ENCODE measurements at regions not wholly inside any gene's neighbourhood (a gene's known extent, or its start where the extent isn't known, plus 50 kb on each side); places are given as distances from the start of the nearest gene placed in this dataset.

DNA sequence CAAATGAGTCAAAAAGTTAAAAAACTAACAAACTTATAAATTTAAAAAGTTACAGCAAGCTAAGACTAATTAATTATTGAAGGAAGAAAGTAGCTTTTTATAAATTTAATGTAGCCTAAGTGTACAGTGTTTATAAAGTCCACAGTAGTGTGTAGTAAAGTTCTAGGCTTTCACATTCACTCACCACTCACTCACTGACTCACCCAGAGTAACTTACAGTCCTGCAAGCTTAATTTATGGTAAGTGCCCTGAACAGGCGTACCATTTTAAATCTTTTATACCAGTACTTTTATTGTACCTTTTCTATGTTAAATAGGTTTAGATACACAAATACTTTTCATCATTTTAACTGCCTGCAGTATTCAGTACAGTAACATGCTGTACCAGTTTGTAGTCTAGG is 80.0 kb upstream of the C9orf72 start:
- H3K9ac ChIP-seq (ENCODE audit: low read depth in 1 of 3, low read length in 3 of 3) = no peak overlapping the region
- H3K4me3 ChIP-seq (ENCODE audit: low read length in 3 of 3) = no peak overlapping the region
- H3K27ac ChIP-seq (ENCODE audit: low read depth, low read length) = no peak overlapping the region
- no peaks in the 10 kb centered on the region for H3K36me3 ChIP-seq (ENCODE audit: control insufficient read depth in 3 of 3, insufficient read depth in 3 of 3, low read length in 3 of 3)
- no peaks in the 10 kb centered on the region for H3K27me3 ChIP-seq (ENCODE audit: control insufficient read depth in 3 of 3, insufficient read depth in 3 of 3, low read length in 3 of 3)
- no peaks in the 10 kb centered on the region for H3K9me3 ChIP-seq (ENCODE audit: control insufficient read depth in 3 of 3, low read length in 3 of 3)
- no peaks in the 10 kb centered on the region for H3K4me1 ChIP-seq (ENCODE audit: control insufficient read depth in 3 of 3, insufficient read depth in 3 of 3, low read length in 3 of 3)

DNA sequence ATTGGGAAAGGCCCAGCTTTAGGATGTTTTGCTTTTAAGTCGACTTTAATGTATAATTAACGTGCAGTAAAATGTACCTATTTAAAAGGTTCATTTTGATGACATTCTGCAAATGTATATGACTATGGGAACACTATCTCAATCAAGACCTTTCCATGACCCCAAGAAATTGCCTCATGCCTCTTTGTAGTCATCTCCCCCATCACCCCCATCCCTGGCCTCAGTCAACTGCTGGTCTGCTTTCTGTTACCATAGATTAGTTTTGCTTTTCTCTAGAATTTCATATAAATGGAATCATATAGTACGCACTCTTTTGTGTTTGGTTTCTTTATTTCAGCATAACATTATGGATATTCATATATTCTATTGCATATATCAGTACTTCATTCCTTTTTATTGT is 80.7 kb upstream of the C9orf72 start:
- H3K9me3 ChIP-seq (ENCODE audit: control insufficient read depth in 3 of 3, low read length in 3 of 3) = no peaks in the 10 kb centered on the region
- no peak overlapping the region for H3K27ac ChIP-seq (ENCODE audit: low read depth, low read length)
- no peaks in the 10 kb centered on the region for H3K4me1 ChIP-seq (ENCODE audit: control insufficient read depth in 3 of 3, insufficient read depth in 3 of 3, low read length in 3 of 3)
- H3K27me3 ChIP-seq (ENCODE audit: control insufficient read depth in 3 of 3, insufficient read depth in 3 of 3, low read length in 3 of 3) = no peaks in the 10 kb centered on the region
- no peak overlapping the region for H3K9ac ChIP-seq (ENCODE audit: low read depth in 1 of 3, low read length in 3 of 3)
- H3K4me3 ChIP-seq (ENCODE audit: low read length in 3 of 3) = no peak overlapping the region
- H3K36me3 ChIP-seq (ENCODE audit: control insufficient read depth in 3 of 3, insufficient read depth in 3 of 3, low read length in 3 of 3) = no peaks in the 10 kb centered on the region

DNA sequence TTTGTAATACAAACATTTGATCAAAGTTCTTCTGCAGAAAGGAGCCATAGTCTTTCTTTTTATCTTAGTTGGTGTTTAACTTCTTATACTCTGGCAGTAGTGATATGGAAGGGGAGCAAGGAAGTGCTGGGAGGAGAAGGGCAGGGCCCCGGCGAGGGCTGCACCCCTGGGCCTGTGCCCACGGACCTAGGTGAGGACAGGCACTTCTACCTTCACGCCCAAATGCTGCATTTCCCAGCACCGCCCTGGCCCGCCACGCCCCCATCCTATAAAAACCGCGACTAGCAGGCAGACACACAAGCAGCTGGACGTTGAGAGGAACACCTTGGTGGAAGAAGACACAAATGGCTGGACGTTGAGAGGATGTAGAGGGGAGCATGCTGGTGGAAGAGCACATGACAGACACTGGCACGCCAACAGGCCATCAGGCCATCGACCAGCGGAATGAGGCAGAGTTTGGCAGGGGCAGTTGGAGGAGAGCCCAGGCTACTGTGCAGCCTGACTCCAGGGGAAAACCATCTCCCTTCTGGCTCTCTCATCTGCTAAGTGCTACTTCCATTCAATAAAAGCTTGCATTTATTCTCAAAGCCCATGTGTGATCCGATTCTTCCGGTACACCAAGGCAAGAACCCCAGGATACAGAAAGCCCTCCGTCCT is 81.5 kb upstream of the C9orf72 start:
- no peaks in the 10 kb centered on the region for H3K4me1 ChIP-seq (ENCODE audit: control insufficient read depth in 3 of 3, insufficient read depth in 3 of 3, low read length in 3 of 3)
- H3K9ac ChIP-seq (ENCODE audit: low read depth in 1 of 3, low read length in 3 of 3) = no peak overlapping the region
- no peaks in the 10 kb centered on the region for H3K27me3 ChIP-seq (ENCODE audit: control insufficient read depth in 3 of 3, insufficient read depth in 3 of 3, low read length in 3 of 3)
- no peak overlapping the region for H3K4me3 ChIP-seq (ENCODE audit: low read length in 3 of 3)
- no peak overlapping the region for H3K27ac ChIP-seq (ENCODE audit: low read depth, low read length)
- no peaks in the 10 kb centered on the region for H3K9me3 ChIP-seq (ENCODE audit: control insufficient read depth in 3 of 3, low read length in 3 of 3)
- no peaks in the 10 kb centered on the region for H3K36me3 ChIP-seq (ENCODE audit: control insufficient read depth in 3 of 3, insufficient read depth in 3 of 3, low read length in 3 of 3)

DNA sequence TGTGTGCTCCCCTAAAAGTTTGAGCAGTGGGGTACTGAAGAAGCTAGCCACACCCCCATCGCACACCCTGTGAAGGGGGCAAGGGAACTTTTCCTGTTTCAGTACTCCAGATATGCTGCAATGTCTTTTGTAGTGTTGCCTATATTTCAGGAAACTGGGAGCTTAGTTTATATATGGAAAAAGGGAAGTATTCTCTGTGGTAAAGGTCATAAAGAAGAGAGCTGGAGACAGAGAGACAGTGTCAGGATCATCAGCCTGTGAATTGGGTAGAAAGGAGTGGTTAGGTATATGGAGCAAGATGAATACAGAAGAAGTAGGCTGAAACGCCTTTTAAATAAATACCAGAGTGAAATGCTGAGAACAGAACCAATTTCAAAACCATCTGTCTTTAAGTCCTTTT is 82.2 kb upstream of the C9orf72 start:
- Histone ChIP-seq H3K4me3 (ENCODE audit: low read length in 3 of 3) (no peak overlapping the region), H3K36me3 (ENCODE audit: control insufficient read depth in 3 of 3, insufficient read depth in 3 of 3, low read length in 3 of 3) (no peaks in the 10 kb centered on the region), H3K9me3 (ENCODE audit: control insufficient read depth in 3 of 3, low read length in 3 of 3) (no peaks in the 10 kb centered on the region), H3K27me3 (ENCODE audit: control insufficient read depth in 3 of 3, insufficient read depth in 3 of 3, low read length in 3 of 3) (no peaks in the 10 kb centered on the region), H3K9ac (ENCODE audit: low read depth in 1 of 3, low read length in 3 of 3) (no peak overlapping the region), H3K27ac (ENCODE audit: low read depth, low read length) (no peak overlapping the region), H3K4me1 (ENCODE audit: control insufficient read depth in 3 of 3, insufficient read depth in 3 of 3, low read length in 3 of 3) (no peaks in the 10 kb centered on the region)

DNA sequence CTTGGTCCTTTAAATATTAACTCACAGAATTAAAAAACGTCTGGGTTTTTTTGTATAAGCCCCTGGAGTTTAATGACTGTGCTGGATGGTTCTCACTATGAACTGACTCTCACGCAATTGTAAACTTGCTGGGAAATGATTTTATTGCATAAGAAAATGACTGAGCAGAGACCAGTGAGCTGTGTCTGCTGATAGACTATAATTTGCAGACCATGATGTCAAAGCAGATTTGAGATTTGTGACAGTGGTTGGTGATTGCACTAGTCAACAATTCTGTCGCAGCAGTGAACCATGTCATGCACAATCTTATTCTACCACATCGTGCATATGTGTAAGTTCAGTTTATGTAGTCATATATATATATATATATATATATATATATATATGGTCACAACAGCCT is 85.7 kb upstream of the C9orf72 start:
- Histone ChIP-seq H3K27me3 (ENCODE audit: control insufficient read depth in 3 of 3, insufficient read depth in 3 of 3, low read length in 3 of 3) (no peaks in the 10 kb centered on the region), H3K9me3 (ENCODE audit: control insufficient read depth in 3 of 3, low read length in 3 of 3) (no peaks in the 10 kb centered on the region), H3K27ac (ENCODE audit: low read depth, low read length) (no peak overlapping the region), H3K4me3 (ENCODE audit: low read length in 3 of 3) (no peak overlapping the region), H3K36me3 (ENCODE audit: control insufficient read depth in 3 of 3, insufficient read depth in 3 of 3, low read length in 3 of 3) (no peaks in the 10 kb centered on the region), H3K4me1 (ENCODE audit: control insufficient read depth in 3 of 3, insufficient read depth in 3 of 3, low read length in 3 of 3) (no peaks in the 10 kb centered on the region), H3K9ac (ENCODE audit: low read depth in 1 of 3, low read length in 3 of 3) (no peak overlapping the region)

DNA sequence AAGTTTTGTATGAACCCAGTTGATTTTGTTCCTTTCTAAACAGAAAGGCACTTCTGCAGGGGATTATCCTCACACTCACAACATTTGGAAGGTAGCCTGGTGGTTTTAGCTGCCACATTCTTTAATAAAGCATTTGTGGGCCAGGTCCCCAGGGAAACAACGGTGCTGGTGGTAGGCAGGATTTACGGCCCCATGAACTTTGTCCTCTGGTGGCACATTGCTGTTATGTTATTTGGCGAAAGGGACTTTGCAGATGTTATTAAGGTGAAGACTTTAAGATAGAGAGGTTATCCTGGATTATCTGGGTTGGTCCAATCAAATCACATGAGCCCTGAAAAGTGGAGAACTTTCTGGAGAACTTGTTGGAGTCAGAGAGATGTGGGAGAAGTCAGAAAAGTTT is 86.3 kb upstream of the C9orf72 start:
- Histone ChIP-seq H3K9ac (ENCODE audit: low read depth in 1 of 3, low read length in 3 of 3) (no peak overlapping the region), H3K27me3 (ENCODE audit: control insufficient read depth in 3 of 3, insufficient read depth in 3 of 3, low read length in 3 of 3) (no peaks in the 10 kb centered on the region), H3K4me3 (ENCODE audit: low read length in 3 of 3) (no peak overlapping the region), H3K9me3 (ENCODE audit: control insufficient read depth in 3 of 3, low read length in 3 of 3) (no peaks in the 10 kb centered on the region), H3K4me1 (ENCODE audit: control insufficient read depth in 3 of 3, insufficient read depth in 3 of 3, low read length in 3 of 3) (no peaks in the 10 kb centered on the region), H3K36me3 (ENCODE audit: control insufficient read depth in 3 of 3, insufficient read depth in 3 of 3, low read length in 3 of 3) (no peaks in the 10 kb centered on the region), H3K27ac (ENCODE audit: low read depth, low read length) (no peak overlapping the region)

DNA sequence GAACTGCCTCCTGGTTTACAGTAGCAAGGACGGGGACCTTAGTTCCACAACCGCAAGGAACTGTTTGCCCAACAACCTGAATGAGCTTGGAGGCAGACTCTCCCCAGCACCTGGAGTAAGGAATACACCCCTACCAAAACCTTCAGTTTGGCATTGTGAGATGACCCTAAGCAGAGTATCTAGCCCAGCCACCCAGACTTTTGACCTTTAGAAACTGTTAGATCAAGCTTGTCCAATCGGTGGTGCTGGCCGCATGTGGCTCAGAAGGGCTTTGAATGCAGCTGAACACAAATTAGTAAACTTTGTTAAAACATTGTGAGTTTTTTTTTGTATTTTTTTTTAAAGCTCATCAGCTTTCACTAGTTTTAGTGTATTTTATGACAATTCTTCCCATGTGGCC is 86.9 kb upstream of the C9orf72 start:
- no peak overlapping the region for H3K27ac ChIP-seq (ENCODE audit: low read depth, low read length)
- no peaks in the 10 kb centered on the region for H3K9me3 ChIP-seq (ENCODE audit: control insufficient read depth in 3 of 3, low read length in 3 of 3)
- no peak overlapping the region for H3K9ac ChIP-seq (ENCODE audit: low read depth in 1 of 3, low read length in 3 of 3)
- H3K36me3 ChIP-seq (ENCODE audit: control insufficient read depth in 3 of 3, insufficient read depth in 3 of 3, low read length in 3 of 3) = no peaks in the 10 kb centered on the region
- H3K27me3 ChIP-seq (ENCODE audit: control insufficient read depth in 3 of 3, insufficient read depth in 3 of 3, low read length in 3 of 3) = no peaks in the 10 kb centered on the region
- H3K4me3 ChIP-seq (ENCODE audit: low read length in 3 of 3) = no peak overlapping the region
- no peaks in the 10 kb centered on the region for H3K4me1 ChIP-seq (ENCODE audit: control insufficient read depth in 3 of 3, insufficient read depth in 3 of 3, low read length in 3 of 3)

DNA sequence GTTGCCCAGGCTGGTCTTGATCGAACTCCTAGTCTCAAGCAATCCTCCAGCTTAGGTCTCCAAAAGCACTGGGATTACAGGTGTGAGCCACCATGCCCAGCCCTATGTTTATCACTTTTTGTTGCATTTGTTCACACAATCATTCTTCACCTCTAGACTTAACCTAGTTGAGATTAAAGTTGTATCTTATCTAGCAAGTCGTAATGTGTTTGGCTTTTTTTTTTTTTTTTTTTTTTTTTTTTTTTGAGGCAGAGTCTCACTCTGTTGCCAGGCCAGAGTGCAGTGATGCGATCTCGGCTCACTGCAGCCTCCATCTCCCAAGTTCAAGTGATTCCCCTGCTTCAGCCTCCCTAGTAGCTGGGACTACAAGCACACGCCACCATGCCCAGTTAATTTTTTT is 90.2 kb upstream of the C9orf72 start:
- no peak overlapping the region for H3K9ac ChIP-seq (ENCODE audit: low read depth in 1 of 3, low read length in 3 of 3)
- H3K4me1 ChIP-seq (ENCODE audit: control insufficient read depth in 3 of 3, insufficient read depth in 3 of 3, low read length in 3 of 3) = no peaks in the 10 kb centered on the region
- no peaks in the 10 kb centered on the region for H3K36me3 ChIP-seq (ENCODE audit: control insufficient read depth in 3 of 3, insufficient read depth in 3 of 3, low read length in 3 of 3)
- no peaks in the 10 kb centered on the region for H3K27me3 ChIP-seq (ENCODE audit: control insufficient read depth in 3 of 3, insufficient read depth in 3 of 3, low read length in 3 of 3)
- H3K9me3 ChIP-seq (ENCODE audit: control insufficient read depth in 3 of 3, low read length in 3 of 3) = no peaks in the 10 kb centered on the region
- H3K27ac ChIP-seq (ENCODE audit: low read depth, low read length) = no peak overlapping the region
- no peak overlapping the region for H3K4me3 ChIP-seq (ENCODE audit: low read length in 3 of 3)

DNA sequence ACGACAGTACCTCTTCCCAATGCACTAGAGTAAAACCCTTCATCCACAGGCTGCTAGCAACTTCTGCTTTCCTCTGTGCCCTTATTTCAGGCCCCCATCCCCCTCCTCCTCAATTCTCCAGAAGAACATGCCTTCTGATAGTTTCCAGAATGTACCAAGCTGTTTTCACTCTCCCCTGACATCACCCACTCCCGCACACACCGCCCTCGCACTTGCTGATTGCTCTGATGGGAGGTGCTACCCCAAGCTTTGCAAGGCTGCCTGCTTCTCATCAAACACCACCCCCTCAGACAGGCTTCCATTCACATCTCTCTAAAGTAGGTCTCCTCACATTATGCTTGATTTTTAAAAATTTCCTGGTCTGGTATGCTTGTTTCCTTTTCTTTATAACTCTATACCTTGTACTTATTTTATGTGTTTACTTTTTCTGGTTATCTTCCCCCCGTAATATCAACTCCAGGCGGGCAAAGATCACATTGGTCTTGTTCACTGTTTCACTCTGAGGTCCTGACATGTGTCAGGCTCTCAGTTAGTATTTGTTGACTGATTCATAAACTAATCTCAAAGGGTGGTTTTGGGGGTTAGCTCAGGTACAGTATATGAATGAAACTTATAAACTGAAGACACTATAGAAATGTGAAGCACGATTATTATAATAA is 91.0 kb upstream of the C9orf72 start:
- H3K4me1 ChIP-seq (ENCODE audit: control insufficient read depth in 3 of 3, insufficient read depth in 3 of 3, low read length in 3 of 3) = no peaks in the 10 kb centered on the region
- H3K9me3 ChIP-seq (ENCODE audit: control insufficient read depth in 3 of 3, low read length in 3 of 3) = no peaks in the 10 kb centered on the region

DNA sequence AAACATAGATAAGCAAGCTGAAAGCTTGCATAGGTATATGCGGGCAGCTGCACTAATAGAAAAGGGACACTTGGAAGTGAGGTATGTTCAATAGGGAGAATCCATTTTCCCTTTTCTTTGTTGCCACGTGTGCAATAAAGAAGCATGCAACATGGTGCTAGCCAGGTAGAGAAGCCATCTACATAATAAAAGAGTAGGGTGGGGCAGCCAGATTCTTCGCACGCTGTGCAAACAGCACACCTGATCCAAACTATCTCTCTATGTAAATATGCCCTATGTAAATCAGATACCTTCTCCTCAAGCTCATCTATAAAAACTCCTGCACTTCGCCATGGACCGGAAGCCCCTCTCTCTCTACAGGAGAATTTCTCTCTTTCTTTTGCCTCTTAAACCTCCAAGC is 91.9 kb upstream of the C9orf72 start:
- Histone ChIP-seq H3K27me3 (ENCODE audit: control insufficient read depth in 3 of 3, insufficient read depth in 3 of 3, low read length in 3 of 3) (no peaks in the 10 kb centered on the region), H3K36me3 (ENCODE audit: control insufficient read depth in 3 of 3, insufficient read depth in 3 of 3, low read length in 3 of 3) (no peaks in the 10 kb centered on the region), H3K4me3 (ENCODE audit: low read length in 3 of 3) (no peak overlapping the region), H3K9ac (ENCODE audit: low read depth in 1 of 3, low read length in 3 of 3) (no peak overlapping the region), H3K27ac (ENCODE audit: low read depth, low read length) (no peak overlapping the region), H3K9me3 (ENCODE audit: control insufficient read depth in 3 of 3, low read length in 3 of 3) (no peaks in the 10 kb centered on the region), H3K4me1 (ENCODE audit: control insufficient read depth in 3 of 3, insufficient read depth in 3 of 3, low read length in 3 of 3) (no peaks in the 10 kb centered on the region)

More for the DNA sequence above, 91.0 kb upstream of the C9orf72 start:
- Histone ChIP-seq H3K27me3 (ENCODE audit: control insufficient read depth in 3 of 3, insufficient read depth in 3 of 3, low read length in 3 of 3) (no peaks in the 10 kb centered on the region), H3K27ac (ENCODE audit: low read depth, low read length) (no peak overlapping the region), H3K36me3 (ENCODE audit: control insufficient read depth in 3 of 3, insufficient read depth in 3 of 3, low read length in 3 of 3) (no peaks in the 10 kb centered on the region), H3K4me3 (ENCODE audit: low read length in 3 of 3) (no peak overlapping the region), H3K9ac (ENCODE audit: low read depth in 1 of 3, low read length in 3 of 3) (no peak overlapping the region)

Measured in skeletal muscle tissue (tissue), 3 donors.